Muscle of leg (tissue), 3 donors: ENCODE measurements at regions not wholly inside any gene's neighbourhood (a gene's known extent, or its start where the extent isn't known, plus 50 kb on each side); places are given as distances from the start of the nearest gene placed in this dataset.

ENCODE experiments used
- DNase-seq: peaks from one replicate; pipeline ENCODE4 v3.0.0; 2013
- H3K27ac ChIP-seq: one replicate; pipeline ENCODE4 v1.5.1; 2013; ENCODE audit warnings: mild to moderate bottlenecking, low read length, control low read depth
- H3K27me3 ChIP-seq: one replicate; pipeline ENCODE4 v1.6.1; 2013; ENCODE audit warnings: low read length; ENCODE audit not compliant: control insufficient read depth, insufficient read depth
- H3K36me3 ChIP-seq: one replicate; pipeline ENCODE4 v1.6.1; 2013; ENCODE audit warnings: low read length; ENCODE audit not compliant: control insufficient read depth, insufficient read depth
- H3K4me1 ChIP-seq: one replicate; pipeline ENCODE4 v1.6.1; 2013; ENCODE audit warnings: low read length; ENCODE audit not compliant: control insufficient read depth, insufficient read depth
- H3K4me3 ChIP-seq: one replicate; pipeline ENCODE4 v1.5.1; 2013; ENCODE audit warnings: low read length, control low read depth
- H3K9me3 ChIP-seq: replicated peaks from 2 replicates; pipeline ENCODE4 v1.6.1; 2013; ENCODE audit warnings: low read depth, low read length; ENCODE audit not compliant: control insufficient read depth
- WGBS: methylation state at CpG from one replicate; pipeline ENCODE4 v1.1.5; 2013; ENCODE audit warnings: missing lambda C conversion rate; ENCODE audit not compliant: insufficient coverage; 5-methylcytosine and 5-hydroxymethylcytosine counted together

GRCh38 chr2:136251197-136251884, 133.4 kb upstream of the CXCR4 start:
- H3K9me3 ChIP-seq = no peaks in the 10 kb centered on the region
- WGBS = 0% methylated on average over 1 of the region's 5 CpGs
- peaks cover 29% of the 10 kb centered on the region for H3K4me1 ChIP-seq
- peak overlapping the region; percentile 44 for H3K27ac ChIP-seq
- DNase-seq = peak; percentile 52
- H3K27me3 ChIP-seq = no peaks in the 10 kb centered on the region
- H3K4me3 ChIP-seq = no peak overlapping the region
- no peaks in the 10 kb centered on the region for H3K36me3 ChIP-seq

- 25% methylated on average over 1 of the region's 3 CpGs for WGBS
- Histone ChIP-seq H3K27me3 (no peaks in the 10 kb centered on the region), H3K4me1 (peaks cover 35% of the 10 kb centered on the region), H3K9me3 (no peaks in the 10 kb centered on the region), H3K4me3 (no peak overlapping the region), H3K36me3 (no peaks in the 10 kb centered on the region), H3K27ac (no peak overlapping the region)
- no peak for DNase-seq
Observed at GRCh38 chr2:136250131-136250530, 132.2 kb upstream of the CXCR4 start.

- Histone ChIP-seq H3K36me3 (no peaks in the 10 kb centered on the region), H3K4me1 (peaks cover 38% of the 10 kb centered on the region), H3K27ac (no peak overlapping the region), H3K9me3 (no peaks in the 10 kb centered on the region), H3K4me3 (no peak overlapping the region), H3K27me3 (no peaks in the 10 kb centered on the region)
- no peak for DNase-seq
- WGBS = 67% methylated on average over 1 of the region's 2 CpGs
Observed at GRCh38 chr2:136248907-136249306, 131.0 kb upstream of the CXCR4 start.

GRCh38 chr2:136248242-136248641, 130.3 kb upstream of the CXCR4 start:
- Histone ChIP-seq H3K4me3 (no peak overlapping the region), H3K9me3 (no peaks in the 10 kb centered on the region), H3K4me1 (peaks cover 34% of the 10 kb centered on the region), H3K36me3 (no peaks in the 10 kb centered on the region), H3K27ac (no peak overlapping the region), H3K27me3 (no peaks in the 10 kb centered on the region)
- no CpG with 5 or more reads among the region's 2 CpGs for WGBS
- peak; percentile 56 for DNase-seq

- H3K27me3 ChIP-seq = no peaks in the 10 kb centered on the region
- H3K36me3 ChIP-seq = no peaks in the 10 kb centered on the region
- peak; percentile 35 for DNase-seq
- H3K4me1 ChIP-seq = peaks cover 34% of the 10 kb centered on the region
- no peak overlapping the region for H3K4me3 ChIP-seq
- no peak overlapping the region for H3K27ac ChIP-seq
- H3K9me3 ChIP-seq = no peaks in the 10 kb centered on the region
- 53% methylated on average over 3 of the region's 7 CpGs for WGBS
Observed at GRCh38 chr2:136247204-136247950, 129.4 kb upstream of the CXCR4 start.

- no peak overlapping the region for H3K4me3 ChIP-seq
- WGBS = 15% methylated on average over 5 of the region's 15 CpGs
- H3K27me3 ChIP-seq = no peaks in the 10 kb centered on the region
- H3K9me3 ChIP-seq = no peaks in the 10 kb centered on the region
- peaks cover 26% of the 10 kb centered on the region for H3K4me1 ChIP-seq
- no peaks in the 10 kb centered on the region for H3K36me3 ChIP-seq
- H3K27ac ChIP-seq = no peak overlapping the region
- DNase-seq = peak; percentile 60
Observed at GRCh38 chr2:136246086-136246669, 128.2 kb upstream of the CXCR4 start.

- Histone ChIP-seq H3K27me3 (no peaks in the 10 kb centered on the region), H3K27ac (no peak overlapping the region), H3K4me3 (no peak overlapping the region), H3K36me3 (no peaks in the 10 kb centered on the region), H3K4me1 (peaks cover 26% of the 10 kb centered on the region), H3K9me3 (no peaks in the 10 kb centered on the region)
- DNase-seq = no peak
- 81% methylated on average over 8 of the region's 8 CpGs for WGBS
Observed at GRCh38 chr2:136245211-136245610, 127.3 kb upstream of the CXCR4 start.

GRCh38 chr2:136244536-136244885, 126.6 kb upstream of the CXCR4 start:
- WGBS = no CpG with 5 or more reads among the region's 2 CpGs
- no peak overlapping the region for H3K27ac ChIP-seq
- no peak for DNase-seq
- peaks cover 27% of the 10 kb centered on the region for H3K4me1 ChIP-seq
- H3K27me3 ChIP-seq = no peaks in the 10 kb centered on the region
- H3K4me3 ChIP-seq = no peak overlapping the region
- no peaks in the 10 kb centered on the region for H3K9me3 ChIP-seq
- no peaks in the 10 kb centered on the region for H3K36me3 ChIP-seq

- Histone ChIP-seq H3K27me3 (no peaks in the 10 kb centered on the region), H3K9me3 (no peaks in the 10 kb centered on the region), H3K36me3 (no peaks in the 10 kb centered on the region), H3K4me1 (peaks cover 31% of the 10 kb centered on the region), H3K4me3 (no peak overlapping the region), H3K27ac (no peak overlapping the region)
- no peak for DNase-seq
- 62% methylated on average over 9 of the region's 16 CpGs for WGBS
Observed at GRCh38 chr2:136243638-136244535, 125.9 kb upstream of the CXCR4 start.
